Astrocyte of the spinal cord (primary cell): ENCODE measurements at regions not wholly inside any gene's neighbourhood (a gene's known extent, or its start where the extent isn't known, plus 50 kb on each side); places are given as distances from the start of the nearest gene placed in this dataset.
"Not testable (repeated sequence)": the region's sequence is repeated elsewhere in the genome, so short reads cannot be mapped to it uniquely, and the experiment has no call there.

Source experiments
- DNase-seq: peaks from one replicate; pipeline ENCODE4 v3.0.0; 2011; ENCODE audit warnings: low read depth, low spot score
- H3K4me3 ChIP-seq: 2 replicates; pipeline ENCODE4 v1.5.1; 2011; ENCODE audit warnings: low read depth, mild to moderate bottlenecking, low read length, moderate library complexity
- in situ Hi-C: cut with HindIII; loops from 2 replicates; pipeline ENCODE4 v1.10.0; 2017; ENCODE audit warnings: low sequenced_read_pairs
- TF ChIP-seq, protein P1 (sequence below): IDR thresholded peaks from 2 replicates; pipeline ENCODE4 v1.5.1; 2012; ENCODE audit warnings: low read depth, mild to moderate bottlenecking, low read length, inconsistent platforms

- no peak overlapping the region for H3K4me3 ChIP-seq
- DNase-seq: no peak
- in situ Hi-C loops: no loop called here
- TF ChIP-seq, protein P1, sequence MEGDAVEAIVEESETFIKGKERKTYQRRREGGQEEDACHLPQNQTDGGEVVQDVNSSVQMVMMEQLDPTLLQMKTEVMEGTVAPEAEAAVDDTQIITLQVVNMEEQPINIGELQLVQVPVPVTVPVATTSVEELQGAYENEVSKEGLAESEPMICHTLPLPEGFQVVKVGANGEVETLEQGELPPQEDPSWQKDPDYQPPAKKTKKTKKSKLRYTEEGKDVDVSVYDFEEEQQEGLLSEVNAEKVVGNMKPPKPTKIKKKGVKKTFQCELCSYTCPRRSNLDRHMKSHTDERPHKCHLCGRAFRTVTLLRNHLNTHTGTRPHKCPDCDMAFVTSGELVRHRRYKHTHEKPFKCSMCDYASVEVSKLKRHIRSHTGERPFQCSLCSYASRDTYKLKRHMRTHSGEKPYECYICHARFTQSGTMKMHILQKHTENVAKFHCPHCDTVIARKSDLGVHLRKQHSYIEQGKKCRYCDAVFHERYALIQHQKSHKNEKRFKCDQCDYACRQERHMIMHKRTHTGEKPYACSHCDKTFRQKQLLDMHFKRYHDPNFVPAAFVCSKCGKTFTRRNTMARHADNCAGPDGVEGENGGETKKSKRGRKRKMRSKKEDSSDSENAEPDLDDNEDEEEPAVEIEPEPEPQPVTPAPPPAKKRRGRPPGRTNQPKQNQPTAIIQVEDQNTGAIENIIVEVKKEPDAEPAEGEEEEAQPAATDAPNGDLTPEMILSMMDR: no peak
These were observed 308.3 kb downstream of the NR2F2 start for GRCh38 chr15:96638793-96639192.

- TF ChIP-seq, protein P1: no peak
- H3K4me3 ChIP-seq: no peak overlapping the region
- no peak for DNase-seq
- in situ Hi-C loops: no loop called here
These were observed 315.3 kb downstream of the NR2F2 start for GRCh38 chr15:96645796-96646195.

GRCh38 chr15:96648866-96649265 is 318.4 kb downstream of the NR2F2 start:
- no peak overlapping the region for H3K4me3 ChIP-seq
- in situ Hi-C loops: no loop called here
- TF ChIP-seq, protein P1: no peak
- DNase-seq: no peak

- no peak for DNase-seq
- in situ Hi-C loops: no loop called here
- H3K4me3 ChIP-seq: no peak overlapping the region
- TF ChIP-seq, protein P1: no peak
These were observed 326.6 kb downstream of the NR2F2 start for GRCh38 chr15:96657096-96657495.

DNA sequence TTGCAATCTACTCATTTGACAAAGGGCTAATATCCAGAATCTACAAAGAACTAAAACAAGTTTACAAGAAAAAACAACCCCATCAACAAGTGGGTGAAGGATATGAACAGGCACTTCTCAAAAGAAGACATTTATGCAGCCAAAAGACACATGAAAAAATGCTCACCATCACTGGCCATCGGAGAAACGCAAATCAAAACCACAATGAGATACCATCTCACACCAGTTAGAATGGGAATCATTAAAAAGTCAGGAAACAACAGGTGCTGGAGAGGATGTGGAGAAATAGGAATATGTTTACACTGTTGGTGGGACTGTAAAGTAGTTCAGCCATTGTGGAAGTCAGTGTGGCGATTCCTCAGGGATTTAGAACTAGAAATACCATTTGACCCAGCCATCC is 336.5 kb downstream of the NR2F2 start:
- DNase-seq, in situ Hi-C loops, H3K4me3 ChIP-seq: not testable (repeated sequence)

DNA sequence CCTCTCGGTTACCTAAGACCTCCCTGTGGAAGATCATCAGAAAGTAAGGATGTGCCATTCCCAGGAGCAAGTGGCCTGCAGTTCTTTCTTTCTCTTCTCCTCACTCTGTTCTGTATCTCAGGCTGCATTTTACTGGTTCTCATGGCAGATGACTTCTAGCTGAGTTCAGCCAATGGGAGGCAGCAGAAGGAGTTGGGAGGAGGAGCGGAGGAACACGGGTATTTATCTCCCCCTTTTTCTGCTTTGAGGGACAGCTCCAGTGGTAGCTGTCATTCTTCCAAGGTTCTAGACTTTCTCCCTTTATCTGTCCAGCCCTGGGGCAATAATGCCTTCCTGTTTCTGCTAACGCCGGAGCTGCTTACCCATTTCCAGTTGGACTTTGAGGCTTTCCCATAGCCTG is 339.9 kb downstream of the NR2F2 start:
- in situ Hi-C loops: no loop called here
- TF ChIP-seq, protein P1: no peak
- DNase-seq: no peak
- no peak overlapping the region for H3K4me3 ChIP-seq

DNA sequence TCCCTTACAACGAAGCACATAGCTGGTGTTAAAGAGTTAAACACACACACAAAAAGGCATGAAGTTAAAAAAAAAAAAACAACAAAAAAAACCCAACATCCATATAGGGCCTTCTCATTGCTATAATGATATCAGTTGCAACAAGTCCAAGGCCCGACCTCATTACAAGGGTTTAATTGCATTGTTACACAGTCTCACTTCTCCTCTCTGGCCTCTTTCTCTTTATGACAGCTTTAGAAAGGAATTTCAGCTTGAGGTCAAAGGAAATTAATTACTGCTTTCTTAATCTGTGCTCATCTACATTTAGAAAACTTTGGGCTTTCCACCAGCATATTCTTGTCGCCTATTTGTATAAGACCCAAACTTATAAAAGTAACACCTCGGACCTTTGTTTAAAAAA is 342.1 kb downstream of the NR2F2 start:
- in situ Hi-C loops: no loop called here
- TF ChIP-seq, protein P1: no peak
- no peak overlapping the region for H3K4me3 ChIP-seq
- no peak for DNase-seq
